ENCODE measurements at regions not wholly inside any gene's neighbourhood (a gene's known extent, or its start where the extent isn't known, plus 50 kb on each side); places are given as distances from the start of the nearest gene placed in this dataset.

- no peak for DNase-seq
- Histone ChIP-seq H3K27ac (peak overlapping the region in 7 of 12 donors; percentile 21 to 52 (median 33)), H3K4me1 (peaks cover 0 to 36% (median 4%) of the 10 kb centered on the region in 12 donors)
Measured at GRCh38 chr4:19580095-19580494, 671.6 kb upstream of the SLIT2 start.

GRCh38 chr4:19579608-19580007 lies 672.1 kb upstream of the SLIT2 start:
- peak in 1 of 4 donors; percentile 22 for ATAC-seq
- Histone ChIP-seq H3K27ac (peak overlapping the region in 5 of 12 donors; percentile 1 to 52 (median 33)), H3K36me3 (no peaks in the 10 kb centered on the region), H3K4me3 (no peak overlapping the region), H3K4me1 (peaks cover 0 to 36% (median 4%) of the 10 kb centered on the region in 12 donors), H3K9me3 (no peaks in the 10 kb centered on the region), H3K27me3 (no peaks in the 10 kb centered on the region)
- TF ChIP-seq CTCF (IDR thresholded peaks at IDR 0.05) (no peak), POLR2A (IDR thresholded peaks at IDR 0.05) (no peak)
- no peak for DNase-seq
- intact Hi-C loops (cut with DNase I), result no loop called here
- WGBS, 4 donors, result 45 to 58% (median 47%) methylated on average over 3 of the region's 3 CpGs

More at GRCh38 chr4:19580095-19580494, 671.6 kb upstream of the SLIT2 start:
- H3K27me3 ChIP-seq, result no peaks in the 10 kb centered on the region
- no peak overlapping the region for H3K4me3 ChIP-seq
- no peaks in the 10 kb centered on the region for H3K9me3 ChIP-seq
- no peaks in the 10 kb centered on the region for H3K36me3 ChIP-seq
- intact Hi-C loops (cut with DNase I), result no loop called here
- WGBS, 4 donors, result 41 to 57% (median 47%) methylated on average over 4 of the region's 4 CpGs
- ATAC-seq, result peak in 2 of 4 donors; percentile 71 to 77
- TF ChIP-seq POLR2A (IDR thresholded peaks at IDR 0.05) (no peak), CTCF (IDR thresholded peaks at IDR 0.05) (no peak)

- intact Hi-C loops (cut with DNase I), result no loop called here
- peak overlapping the region in 5 of 12 donors; percentile 10 to 59 (median 41) for H3K27ac ChIP-seq
- WGBS, 4 donors, result 70 to 84% (median 80%) methylated on average over 1 of the region's 1 CpG
- no peaks in the 10 kb centered on the region for H3K27me3 ChIP-seq
- no peaks in the 10 kb centered on the region for H3K36me3 ChIP-seq
- peak in 3 of 4 donors; percentile 29 to 59 (median 32) for ATAC-seq
- no peak for DNase-seq
- peaks cover 0 to 36% (median 4%) of the 10 kb centered on the region in 12 donors for H3K4me1 ChIP-seq
- no peak for TF ChIP-seq POLR2A (IDR thresholded peaks at IDR 0.05)
- TF ChIP-seq CTCF (IDR thresholded peaks at IDR 0.05), result no peak
- H3K9me3 ChIP-seq, result no peaks in the 10 kb centered on the region
- H3K4me3 ChIP-seq, result no peak overlapping the region
Measured at GRCh38 chr4:19577097-19577496, 674.6 kb upstream of the SLIT2 start.

GRCh38 chr4:19575924-19576323 lies 675.8 kb upstream of the SLIT2 start:
- Histone ChIP-seq H3K27ac (peak overlapping the region in 1 of 12 donors; percentile 59), H3K9me3 (no peaks in the 10 kb centered on the region), H3K4me1 (peaks cover 0 to 33% (median 4%) of the 10 kb centered on the region in 12 donors), H3K36me3 (no peaks in the 10 kb centered on the region), H3K4me3 (no peak overlapping the region), H3K27me3 (no peaks in the 10 kb centered on the region)
- no peak for DNase-seq
- intact Hi-C loops (cut with DNase I), result no loop called here
- no peak for TF ChIP-seq CTCF (IDR thresholded peaks at IDR 0.05)
- no peak for TF ChIP-seq POLR2A (IDR thresholded peaks at IDR 0.05)
- no peak for ATAC-seq
- 75 to 85% (median 81%) methylated on average over 5 of the region's 5 CpGs for WGBS, 4 donors

Measured in heart left ventricle (tissue), 16 donors.